AG08396 (cell line): ENCODE measurements at regions not wholly inside any gene's neighbourhood (a gene's known extent, or its start where the extent isn't known, plus 50 kb on each side); places are given as distances from the start of the nearest gene placed in this dataset.
"Not testable (repeated sequence)": the region's sequence is repeated elsewhere in the genome, so short reads cannot be mapped to it uniquely, and the experiment has no call there.

Experiments
- DNase-seq: peaks from one replicate; pipeline ENCODE4 v3.0.0; 2012; ENCODE audit warnings: low spot score, mixed read lengths

DNA sequence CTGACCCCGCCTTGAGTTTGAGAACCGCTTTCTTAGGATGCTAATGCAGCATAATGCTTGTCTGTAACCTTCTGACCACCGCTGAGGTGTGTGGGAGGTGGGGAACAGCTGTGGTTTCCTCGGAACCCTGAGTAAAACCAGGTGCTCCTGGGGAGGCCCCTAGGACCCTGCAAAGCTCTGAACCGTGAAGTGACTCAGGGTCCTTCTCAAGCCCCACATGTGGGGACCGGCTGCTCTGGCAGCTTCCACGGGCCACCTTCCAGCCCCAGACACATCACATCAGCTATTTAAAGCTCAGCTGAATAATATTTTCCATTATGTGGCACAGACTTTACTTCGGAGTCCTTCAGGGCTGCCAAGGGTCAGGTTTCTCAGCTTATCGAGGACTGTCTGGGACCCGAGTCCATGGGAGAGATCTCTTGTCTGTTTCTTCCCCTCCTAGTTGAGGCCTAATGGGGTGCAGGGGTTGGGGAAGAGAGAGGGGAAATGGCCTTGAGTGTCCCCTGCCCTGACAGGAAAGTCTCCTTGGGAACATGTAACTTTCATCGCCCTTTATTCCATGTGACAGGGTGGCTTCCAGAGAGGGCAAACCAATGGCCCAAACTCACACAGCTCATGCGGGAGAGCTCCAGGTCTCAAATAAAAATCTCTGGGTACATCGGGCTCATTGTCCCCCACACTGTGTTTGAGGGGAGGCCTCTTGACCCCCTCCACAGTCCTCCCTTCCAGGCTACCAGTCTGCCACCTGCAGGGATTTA, 186.1 kb upstream of the SLC24A3 start:
- no peak for DNase-seq

- DNase-seq = no peak
Observed at GRCh38 chr20:19026901-19027644, 185.4 kb upstream of the SLC24A3 start.

GRCh38 chr20:19027971-19028370, 184.5 kb upstream of the SLC24A3 start:
- no peak for DNase-seq

DNA sequence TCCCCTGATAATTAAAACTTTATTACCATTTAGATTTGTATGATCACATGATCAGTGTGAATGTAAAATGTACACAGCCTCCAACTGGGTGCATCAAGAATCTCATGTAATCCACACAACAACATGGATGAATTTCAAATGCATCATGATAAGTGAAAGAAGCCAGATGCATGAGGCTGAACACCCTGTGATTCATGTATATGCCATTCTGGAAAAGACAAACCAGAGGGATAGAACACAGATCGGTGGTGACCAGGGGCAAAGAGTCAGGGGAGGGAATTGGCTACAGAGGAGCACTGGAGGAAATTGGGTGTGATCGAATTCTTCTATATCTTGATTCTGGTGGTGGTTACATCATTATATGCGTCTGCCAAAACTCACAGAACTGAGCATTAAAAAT, 170.7 kb upstream of the SLC24A3 start:
- DNase-seq = no peak

- no peak for DNase-seq
Observed at GRCh38 chr20:19045371-19045770, 167.1 kb upstream of the SLC24A3 start.

- no peak for DNase-seq
Observed at GRCh38 chr20:19047040-19047950, 165.1 kb upstream of the SLC24A3 start.

DNA sequence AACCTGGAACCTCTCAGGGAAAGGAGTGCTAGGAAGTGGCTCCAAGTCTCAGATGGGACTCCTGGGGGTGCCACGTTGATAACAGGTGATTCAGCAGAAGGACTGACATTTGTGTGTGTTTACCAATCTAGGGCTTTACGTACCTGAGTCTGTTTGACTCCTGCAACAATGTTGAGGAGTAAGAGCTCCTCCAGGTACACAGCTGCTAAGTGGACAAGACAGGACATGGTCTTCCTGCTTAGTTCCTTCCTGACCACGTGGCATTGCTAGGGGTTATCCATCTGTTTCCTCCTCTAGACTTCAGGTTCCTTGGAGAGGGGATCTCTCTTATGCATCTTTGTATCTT, 164.5 kb upstream of the SLC24A3 start:
- no peak for DNase-seq

- no peak for DNase-seq
Observed at GRCh38 chr20:19048995-19049501, 163.4 kb upstream of the SLC24A3 start.

GRCh38 chr20:19049514-19049913, 162.9 kb upstream of the SLC24A3 start:
- no peak for DNase-seq

DNA sequence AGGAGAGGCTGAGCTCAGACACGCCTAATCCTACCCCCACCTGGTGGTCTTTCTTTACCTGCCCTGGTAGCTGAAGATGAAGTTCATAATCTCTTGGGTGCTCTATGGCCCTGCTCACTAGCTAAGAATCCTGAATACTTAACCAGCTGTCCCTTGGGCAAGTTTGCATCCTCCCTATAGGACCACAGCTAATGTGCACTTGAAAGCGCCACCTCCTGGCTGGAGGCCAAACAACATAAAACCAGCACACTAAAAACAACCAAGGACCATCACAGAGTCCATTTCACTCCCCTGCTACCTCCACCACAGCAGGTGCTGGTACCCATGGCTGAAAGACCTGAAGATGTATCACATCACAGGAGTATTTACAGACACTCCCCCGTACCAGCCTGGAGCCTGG, 155.5 kb upstream of the SLC24A3 start:
- no peak for DNase-seq

GRCh38 chr20:19064788-19065187, 147.7 kb upstream of the SLC24A3 start:
- DNase-seq = not testable (repeated sequence)

DNA sequence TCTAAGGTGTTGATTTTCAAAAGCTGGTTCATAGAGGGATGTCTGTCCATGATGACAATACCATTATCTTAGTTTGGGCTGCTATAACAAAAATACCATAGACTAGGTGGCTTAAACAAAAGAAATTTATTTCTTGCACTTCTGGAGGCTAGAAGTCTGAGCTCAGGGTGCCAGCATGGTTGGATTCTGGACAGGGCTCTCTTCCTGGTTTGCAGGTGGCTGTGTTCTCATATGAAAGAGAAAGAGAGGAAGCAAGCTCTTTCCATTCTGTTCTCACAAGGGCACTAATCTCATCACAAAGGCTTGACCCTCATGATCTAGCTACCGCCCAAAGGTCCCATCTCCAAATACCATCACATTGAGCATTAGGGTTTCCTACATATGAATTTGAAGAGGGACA, 144.5 kb upstream of the SLC24A3 start:
- DNase-seq = no peak

- DNase-seq = no peak
Observed at GRCh38 chr20:19070026-19070425, 142.4 kb upstream of the SLC24A3 start.

DNA sequence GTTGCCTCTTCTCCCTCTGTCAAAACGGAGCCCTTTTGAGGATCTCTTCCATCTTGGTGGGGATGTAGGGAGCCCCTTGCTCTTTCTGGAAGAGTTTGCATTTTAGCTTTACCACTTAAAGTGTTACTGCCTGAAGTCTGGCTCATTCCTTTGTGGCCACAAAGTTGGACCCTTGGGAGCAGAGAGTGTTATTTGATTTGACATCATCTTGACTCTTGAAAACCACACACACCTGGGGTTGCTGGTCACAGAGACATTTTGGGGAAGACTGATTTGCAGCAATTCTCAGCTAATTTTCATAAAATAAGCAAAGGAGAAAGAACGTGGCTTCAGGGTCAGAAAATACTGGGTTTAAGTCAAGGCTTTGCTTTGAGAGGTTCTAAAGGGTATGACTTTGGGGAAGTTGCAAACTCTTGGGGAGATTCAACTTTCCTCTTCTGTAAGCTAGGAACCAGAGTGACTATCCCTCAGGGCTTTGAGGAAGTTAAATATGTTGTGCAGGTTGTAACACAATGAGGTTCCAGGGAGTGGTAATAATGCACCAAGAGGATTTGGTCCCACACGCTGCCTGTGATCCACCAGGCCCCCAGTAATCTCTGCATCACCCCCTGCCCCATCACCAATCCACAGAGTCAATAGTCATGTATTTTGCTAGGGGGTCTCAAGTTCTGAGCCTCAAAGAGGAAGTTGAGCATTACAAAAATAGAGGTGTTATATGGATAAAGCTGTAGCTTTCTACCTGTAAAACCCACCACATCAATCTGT, 141.6 kb upstream of the SLC24A3 start:
- no peak for DNase-seq

DNA sequence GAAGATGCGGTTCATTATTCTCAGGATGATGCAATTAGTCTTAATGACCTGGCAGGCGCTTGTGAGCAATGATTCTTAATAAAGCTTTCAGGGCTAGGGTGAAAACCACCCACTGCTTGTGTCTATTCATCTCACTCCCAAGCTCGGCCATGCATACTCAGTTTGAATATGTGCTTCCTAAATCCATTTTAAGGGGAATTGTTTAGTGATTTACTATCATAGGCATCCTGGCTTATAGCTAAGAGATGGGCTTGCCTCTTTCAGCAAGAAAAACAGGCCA, 141.1 kb upstream of the SLC24A3 start:
- DNase-seq = no peak

- no peak for DNase-seq
Observed at GRCh38 chr20:19071902-19072498, 140.4 kb upstream of the SLC24A3 start.

GRCh38 chr20:19072988-19073387, 139.5 kb upstream of the SLC24A3 start:
- no peak for DNase-seq

- DNase-seq = no peak
Observed at GRCh38 chr20:19073584-19074218, 138.7 kb upstream of the SLC24A3 start.

DNA sequence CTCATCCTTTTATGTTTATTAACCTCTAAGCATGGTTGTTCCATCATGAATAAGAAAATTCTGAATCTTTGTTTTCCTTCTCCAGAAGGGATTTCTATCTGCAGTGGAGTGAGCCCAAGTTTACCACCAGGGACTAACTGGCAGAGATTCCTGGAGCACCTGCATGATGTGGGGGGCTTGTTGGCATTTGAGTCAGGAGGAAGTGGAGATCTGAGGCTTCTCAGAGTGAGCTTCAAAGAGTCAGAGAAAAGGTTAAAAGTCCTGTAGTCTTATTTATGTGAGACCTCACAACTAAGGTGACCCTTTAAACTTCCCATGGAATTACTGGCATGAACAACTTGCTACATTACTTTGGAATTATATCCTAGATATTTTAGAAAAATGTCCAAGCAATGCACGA, 138.1 kb upstream of the SLC24A3 start:
- no peak for DNase-seq

GRCh38 chr20:19074828-19075516, 137.5 kb upstream of the SLC24A3 start:
- DNase-seq = no peak
